ENCODE measurements at regions not wholly inside any gene's neighbourhood (a gene's known extent, or its start where the extent isn't known, plus 50 kb on each side); places are given as distances from the start of the nearest gene placed in this dataset.
"Not testable (repeated sequence)": the region's sequence is repeated elsewhere in the genome, so short reads cannot be mapped to it uniquely, and the experiment has no call there.

DNA sequence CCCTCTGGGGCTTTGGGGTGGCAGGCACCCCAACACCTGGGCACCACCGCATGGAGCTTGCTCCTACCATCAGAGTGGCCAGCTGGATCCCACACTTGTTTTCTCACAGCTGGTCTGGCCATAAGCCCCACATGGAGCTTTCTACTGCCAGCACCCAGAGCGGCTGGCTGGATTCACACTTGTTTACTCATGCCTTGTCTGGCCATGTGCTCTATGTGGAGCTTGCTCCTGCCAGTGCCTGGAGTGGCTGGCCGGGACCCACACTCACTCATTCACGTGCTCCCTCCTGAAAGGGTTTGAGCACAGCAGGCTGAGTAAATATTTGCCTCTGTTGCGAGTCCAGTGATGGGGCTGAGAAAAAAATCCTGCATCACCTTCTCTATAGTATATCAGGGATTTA is 487.0 kb downstream of the CD109 start:
- no peak for DNase-seq (ENCODE audit: low spot score)

- no peak for DNase-seq (ENCODE audit: low spot score)
These were observed 485.5 kb downstream of the CD109 start for GRCh38 chr6:74181471-74181870.

DNA sequence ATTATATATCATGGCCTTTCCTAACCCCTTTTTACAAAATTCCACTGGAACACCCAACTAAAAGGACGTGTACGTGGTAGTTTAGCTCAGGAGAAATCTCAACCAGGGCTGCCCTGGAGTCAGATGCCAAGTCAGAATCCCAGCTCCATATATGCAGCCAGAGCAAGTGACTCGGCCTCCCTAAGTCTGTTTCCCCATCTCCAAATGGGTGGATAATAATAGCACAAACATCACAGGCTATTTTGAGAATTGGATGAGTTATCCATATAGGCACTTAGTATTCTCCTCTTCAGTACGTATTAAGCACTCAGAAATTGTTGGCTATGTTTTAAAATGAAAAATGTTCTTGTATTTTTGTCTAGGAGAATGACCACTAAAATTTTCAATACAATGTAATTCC is 481.5 kb downstream of the CD109 start:
- DNase-seq (ENCODE audit: low spot score) = no peak

DNA sequence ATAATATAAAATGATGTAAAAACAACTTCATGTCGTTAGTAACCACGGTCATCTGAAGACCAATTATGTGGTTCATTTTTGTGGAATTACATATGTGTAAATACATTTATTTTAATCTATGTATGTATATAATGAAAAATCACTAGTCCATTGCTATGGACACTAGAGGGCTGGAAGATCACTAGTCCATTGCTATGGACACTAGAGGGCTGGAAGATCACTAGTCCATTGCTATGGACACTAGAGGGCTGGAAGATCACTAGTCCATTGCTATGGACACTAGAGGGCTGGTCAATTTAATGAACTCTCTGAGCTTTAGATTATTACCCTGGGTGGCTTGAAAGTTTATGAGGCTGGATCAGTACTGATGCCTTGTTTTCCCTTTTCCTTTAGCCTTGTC is 474.5 kb downstream of the CD109 start:
- not testable (repeated sequence) for DNase-seq (ENCODE audit: low spot score)

DNA sequence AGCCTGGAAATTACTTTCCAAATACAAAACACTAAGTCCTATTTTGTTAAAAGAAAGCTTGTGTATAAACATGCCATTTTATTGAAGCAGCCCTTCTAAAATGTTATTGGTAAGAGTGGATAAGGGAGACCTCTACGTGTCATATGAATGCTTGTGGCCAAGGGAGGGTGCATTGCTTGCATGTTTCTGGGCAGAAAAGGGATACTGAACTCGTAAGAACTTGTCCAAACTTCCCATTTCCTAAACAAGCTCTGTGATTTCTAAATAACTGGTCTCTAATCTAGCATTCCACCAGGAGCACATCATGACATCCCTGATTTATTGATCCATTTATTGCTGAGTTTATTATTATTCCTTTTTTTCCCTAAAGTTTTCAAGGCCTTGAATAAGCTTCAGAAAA is 474.1 kb downstream of the CD109 start:
- peak; percentile 27 for DNase-seq (ENCODE audit: low spot score)

- DNase-seq (ENCODE audit: low spot score) = no peak
These were observed 472.0 kb downstream of the CD109 start for GRCh38 chr6:74167976-74168375.

GRCh38 chr6:74167511-74167910 is 471.5 kb downstream of the CD109 start:
- DNase-seq (ENCODE audit: low spot score) = no peak

DNA sequence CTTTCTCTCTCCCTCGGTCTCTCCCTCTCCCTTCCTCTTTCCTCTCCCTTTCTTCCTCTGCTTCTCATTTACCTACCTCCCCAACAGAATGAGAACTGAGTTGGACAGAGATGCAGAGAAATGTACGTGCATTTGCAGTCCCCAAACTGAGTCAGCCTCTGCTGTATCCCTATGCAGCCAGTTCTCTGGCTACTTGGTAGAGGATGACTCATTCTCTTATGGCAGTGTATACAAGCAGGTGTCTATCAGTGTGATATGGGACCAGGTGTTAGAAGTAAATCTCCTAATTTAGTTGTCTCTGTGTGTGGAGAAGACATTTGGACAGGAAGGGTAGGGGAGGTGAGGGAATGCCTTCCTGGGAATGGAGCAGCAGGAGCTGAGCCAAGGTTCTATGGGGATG is 470.8 kb downstream of the CD109 start:
- DNase-seq (ENCODE audit: low spot score) = no peak

DNA sequence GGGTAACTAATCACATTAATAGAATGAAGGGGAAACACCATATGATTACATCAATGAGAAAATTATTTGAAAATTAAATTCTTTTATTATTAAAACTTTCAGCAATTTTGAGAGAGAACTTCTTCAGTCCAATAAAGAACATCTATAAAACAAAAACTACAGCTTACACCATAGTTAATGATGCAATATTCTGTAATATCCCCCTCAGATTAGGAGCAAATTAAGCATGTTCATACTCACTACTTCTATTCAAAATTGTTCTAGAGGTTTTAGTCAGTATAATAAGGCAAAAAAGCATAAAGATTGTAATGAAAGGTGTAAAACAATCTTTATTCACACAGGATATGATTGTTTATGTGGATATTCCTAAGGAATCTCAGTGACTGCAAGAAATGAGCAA is 465.4 kb downstream of the CD109 start:
- no peak for DNase-seq (ENCODE audit: low spot score)

- DNase-seq (ENCODE audit: low spot score) = no peak
These were observed 456.2 kb downstream of the CD109 start for GRCh38 chr6:74152096-74152675.

DNA sequence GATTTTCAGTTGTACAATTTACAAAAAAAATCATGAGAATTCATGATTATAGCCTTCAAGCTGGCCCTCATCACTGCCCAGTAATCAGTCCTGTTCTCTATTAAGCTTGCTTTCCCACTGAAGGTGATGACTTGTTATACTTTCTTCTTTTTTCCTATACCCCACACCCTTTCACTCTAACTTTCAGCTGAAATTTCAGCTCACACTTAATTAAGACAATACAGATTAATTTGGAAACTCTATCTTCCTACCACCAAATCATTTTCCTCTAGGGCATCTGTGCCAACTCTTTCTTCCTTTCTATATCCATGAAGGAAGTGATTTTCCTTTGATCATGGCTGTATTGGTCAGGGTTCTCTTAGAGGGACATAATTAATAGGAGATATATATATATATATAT is 449.9 kb downstream of the CD109 start:
- no peak for DNase-seq (ENCODE audit: low spot score)

GRCh38 chr6:74137911-74138310 is 441.9 kb downstream of the CD109 start:
- DNase-seq (ENCODE audit: low spot score) = peak; percentile 83

DNA sequence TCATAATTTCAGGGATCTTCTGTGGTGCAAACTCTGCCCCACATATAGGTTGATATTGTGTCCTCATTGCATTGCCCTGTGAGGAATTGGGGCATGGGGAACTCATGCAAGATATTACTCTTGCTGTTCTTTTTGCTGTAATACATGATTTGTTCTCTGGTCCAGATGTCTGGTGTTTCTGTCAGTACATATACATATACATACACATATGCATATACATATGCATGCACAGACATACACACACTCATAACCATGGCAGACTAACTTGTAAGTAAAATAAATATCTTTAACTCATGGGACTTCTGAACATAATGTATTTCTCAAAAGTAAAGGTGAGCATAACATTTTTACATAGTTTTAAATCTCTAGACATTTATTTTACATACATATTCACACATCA is 438.3 kb downstream of the CD109 start:
- no peak for DNase-seq (ENCODE audit: low spot score)

- no peak for DNase-seq (ENCODE audit: low spot score)
These were observed 437.1 kb downstream of the CD109 start for GRCh38 chr6:74133073-74133472.

- DNase-seq (ENCODE audit: low spot score) = no peak
These were observed 434.6 kb downstream of the CD109 start for GRCh38 chr6:74130641-74131040.

DNA sequence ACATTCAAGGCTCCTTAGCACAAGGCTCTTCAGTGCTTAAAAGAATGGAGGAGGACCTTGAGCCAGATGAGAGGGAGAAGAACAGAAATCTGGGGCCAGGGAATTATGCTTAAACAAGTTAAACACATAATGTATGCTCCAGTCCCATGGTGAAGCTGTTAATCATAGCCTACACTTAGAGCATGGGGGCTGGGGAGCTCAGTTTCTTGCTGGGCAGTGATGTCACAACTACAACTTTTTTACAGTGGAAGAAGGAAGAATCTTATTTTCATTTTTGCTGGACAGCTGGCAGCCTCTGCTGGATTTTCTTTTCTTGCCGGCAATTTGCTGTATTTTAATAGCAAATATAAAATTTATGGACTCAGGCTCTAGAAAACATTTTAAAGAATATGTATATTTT is 432.5 kb downstream of the CD109 start:
- DNase-seq (ENCODE audit: low spot score) = peak; percentile 37

DNA sequence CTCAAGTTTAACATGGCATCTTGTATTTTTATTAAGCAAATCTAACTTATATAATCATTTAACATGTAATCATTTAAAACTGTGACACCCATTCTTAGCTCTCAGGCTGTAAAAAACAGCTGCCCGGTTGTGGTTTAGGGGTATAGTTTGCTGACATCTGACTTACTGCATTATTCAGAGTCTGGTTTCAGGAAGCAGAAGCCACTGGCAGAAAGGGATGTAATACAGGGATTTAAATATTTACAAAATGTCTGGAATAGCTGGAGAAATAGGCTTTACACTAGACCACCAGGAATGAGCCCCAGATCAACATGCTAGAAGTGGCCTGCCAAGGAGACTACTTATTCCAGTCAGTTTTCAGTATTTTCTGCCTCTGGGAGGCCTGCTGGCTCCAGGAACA is 421.1 kb downstream of the CD109 start:
- DNase-seq (ENCODE audit: low spot score) = peak; percentile 69

DNA sequence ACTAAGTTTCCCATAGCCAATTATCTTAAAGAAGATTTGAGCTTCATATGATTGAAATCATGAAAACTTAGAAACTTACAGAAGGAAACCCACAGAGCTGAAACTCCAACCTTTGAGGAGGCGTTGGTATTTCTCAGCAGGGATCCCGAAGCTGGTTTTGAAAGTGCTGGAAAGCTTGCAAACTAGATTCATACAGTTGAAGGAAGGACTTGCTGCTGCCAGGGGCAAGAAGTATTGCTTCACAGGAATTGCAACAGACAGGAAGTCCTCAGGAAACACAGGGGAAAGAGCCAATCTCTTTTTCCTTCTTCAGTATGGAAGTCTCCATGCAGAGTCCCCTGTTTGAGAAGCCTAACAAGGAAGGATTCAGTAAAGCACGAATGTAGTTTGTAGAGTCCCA is 419.7 kb downstream of the CD109 start:
- DNase-seq (ENCODE audit: low spot score) = peak; percentile 40

GRCh38 chr6:74114428-74114827 is 418.4 kb downstream of the CD109 start:
- DNase-seq (ENCODE audit: low spot score) = no peak

DNA sequence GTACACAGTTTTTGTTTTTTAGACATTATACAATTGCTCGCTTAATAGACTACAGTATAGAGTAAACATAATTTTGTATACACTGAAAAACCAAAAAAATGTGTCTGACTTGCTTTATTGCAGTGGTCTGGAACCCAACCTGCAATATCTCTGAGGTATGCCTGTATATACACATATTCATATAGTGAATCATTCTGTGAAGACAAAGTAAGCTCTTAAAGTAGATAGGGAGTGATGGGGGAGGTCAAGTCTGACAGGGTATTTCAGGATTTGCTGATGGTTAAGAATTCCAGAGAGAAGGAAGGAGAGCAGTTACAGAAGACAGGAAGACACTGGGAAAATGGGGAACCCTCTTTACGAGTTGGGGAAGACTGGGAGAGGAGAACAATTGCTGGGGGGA is 417.9 kb downstream of the CD109 start:
- DNase-seq (ENCODE audit: low spot score) = peak; percentile 38

DNA sequence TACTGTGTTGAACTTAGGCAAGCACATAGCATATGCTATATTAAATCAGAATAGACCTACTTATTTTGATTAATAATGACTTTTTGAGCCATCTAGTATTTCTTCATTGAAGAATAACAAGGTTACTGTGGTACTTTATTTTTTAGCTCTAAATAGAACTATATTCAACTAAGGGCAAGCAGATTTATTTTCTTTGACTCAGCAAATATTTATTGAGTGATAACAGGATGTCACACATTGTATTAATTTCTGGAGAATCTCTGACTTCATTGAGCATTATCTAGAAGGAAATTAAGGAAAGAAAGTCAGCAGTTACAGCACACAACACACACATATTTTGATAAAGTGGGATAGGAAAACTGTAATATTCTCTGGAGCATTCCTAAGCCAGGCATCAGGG is 407.4 kb downstream of the CD109 start:
- no peak for DNase-seq (ENCODE audit: low spot score)

GRCh38 chr6:74100719-74101287 is 404.8 kb downstream of the CD109 start:
- no peak for DNase-seq (ENCODE audit: low spot score)

DNA sequence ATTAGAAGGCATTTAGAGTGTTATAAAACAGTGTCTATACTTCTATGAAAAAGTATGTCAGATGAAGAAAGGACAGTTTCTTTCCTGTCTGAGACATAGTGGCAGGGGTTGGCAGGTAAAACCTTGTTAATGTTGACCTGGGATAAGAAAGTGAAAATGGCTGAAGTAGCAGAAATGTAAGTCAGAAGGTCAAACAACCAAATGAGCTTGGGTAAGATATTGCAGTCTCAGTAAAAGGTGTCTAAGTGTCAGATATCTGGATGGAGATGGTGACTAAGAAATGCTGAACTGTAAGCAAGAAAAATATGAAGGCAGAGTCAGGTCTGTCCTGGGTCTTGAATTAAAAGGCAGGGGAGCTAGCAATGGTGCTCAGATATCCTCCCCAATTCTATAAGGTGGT is 400.3 kb downstream of the CD109 start:
- DNase-seq (ENCODE audit: low spot score) = no peak

DNA sequence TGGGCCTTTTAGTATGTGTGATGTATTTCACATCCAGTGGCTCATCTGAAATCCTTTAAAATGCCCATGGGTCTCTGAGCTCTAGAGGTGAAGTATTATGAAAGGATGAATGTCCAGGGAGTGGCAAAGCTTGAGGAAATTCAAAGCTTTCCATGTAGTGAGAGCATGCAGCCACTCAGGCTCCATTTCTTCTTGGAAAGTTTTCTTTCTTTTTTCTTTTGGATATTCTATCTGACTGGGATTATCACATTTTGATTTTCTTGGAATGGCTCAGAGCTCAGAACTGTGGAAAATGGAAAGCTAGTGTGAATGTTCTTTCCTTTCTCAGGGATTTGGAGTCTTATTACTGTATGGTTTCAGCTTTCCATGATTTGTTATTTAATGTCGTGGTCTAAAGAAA is 397.4 kb downstream of the CD109 start:
- DNase-seq (ENCODE audit: low spot score) = no peak
